ENCODE measurements at regions not wholly inside any gene's neighbourhood (a gene's known extent, or its start where the extent isn't known, plus 50 kb on each side); places are given as distances from the start of the nearest gene placed in this dataset.
"Not testable (repeated sequence)": the region's sequence is repeated elsewhere in the genome, so short reads cannot be mapped to it uniquely, and the experiment has no call there.

GRCh38 chr5:112034421-112034979 is 277.5 kb upstream of the NREP start:
- H3K4me3 ChIP-seq: no peak overlapping the region
- no peaks in the 10 kb centered on the region for H3K4me1 ChIP-seq
- H3K27ac ChIP-seq: no peak overlapping the region
- DNase-seq (ENCODE audit: low spot score in 2 of 2): no peak
- no peak for TF ChIP-seq POLR2AphosphoS5 (IDR thresholded peaks at IDR 0.05)
- TF ChIP-seq POLR2A (IDR thresholded peaks at IDR 0.05): no peak
- TF ChIP-seq CTCF (IDR thresholded peaks at IDR 0.05): no peak
- no peaks in the 10 kb centered on the region for H3K27me3 ChIP-seq
- H3K9me3 ChIP-seq: peaks cover 0 to 4% of the 10 kb centered on the region in 2 donors
- H3K36me3 ChIP-seq: no peaks in the 10 kb centered on the region
- intact Hi-C loops (cut with DNase I; ENCODE audit: low total_unique reads): no loop called here

GRCh38 chr5:112026879-112027278 is 269.9 kb upstream of the NREP start:
- H3K27me3 ChIP-seq; H3K4me1 ChIP-seq; H3K4me3 ChIP-seq; DNase-seq (ENCODE audit: low spot score in 2 of 2); H3K36me3 ChIP-seq; intact Hi-C loops (cut with DNase I; ENCODE audit: low total_unique reads); H3K27ac ChIP-seq; H3K9me3 ChIP-seq: not testable (repeated sequence)

GRCh38 chr5:112025757-112026156 is 268.8 kb upstream of the NREP start:
- no peak overlapping the region for H3K27ac ChIP-seq
- no peak for DNase-seq (ENCODE audit: low spot score in 2 of 2)
- no peaks in the 10 kb centered on the region for H3K27me3 ChIP-seq
- TF ChIP-seq CTCF (IDR thresholded peaks at IDR 0.05): no peak
- TF ChIP-seq POLR2AphosphoS5 (IDR thresholded peaks at IDR 0.05): no peak
- no peak for TF ChIP-seq POLR2A (IDR thresholded peaks at IDR 0.05)
- H3K36me3 ChIP-seq: no peaks in the 10 kb centered on the region
- no peak overlapping the region for H3K4me3 ChIP-seq
- H3K4me1 ChIP-seq: no peaks in the 10 kb centered on the region
- peaks cover 0 to 4% of the 10 kb centered on the region in 2 donors for H3K9me3 ChIP-seq
- intact Hi-C loops (cut with DNase I; ENCODE audit: low total_unique reads): no loop called here

GRCh38 chr5:112024769-112025168 is 267.8 kb upstream of the NREP start:
- Histone ChIP-seq H3K27me3 (no peaks in the 10 kb centered on the region), H3K4me1 (no peaks in the 10 kb centered on the region), H3K27ac (no peak overlapping the region), H3K4me3 (no peak overlapping the region), H3K9me3 (peaks cover 0 to under 1% of the 10 kb centered on the region in 2 donors), H3K36me3 (no peaks in the 10 kb centered on the region)
- intact Hi-C loops (cut with DNase I; ENCODE audit: low total_unique reads): no loop called here
- DNase-seq (ENCODE audit: low spot score in 2 of 2): no peak
- TF ChIP-seq POLR2A (IDR thresholded peaks at IDR 0.05) (no peak), POLR2AphosphoS5 (IDR thresholded peaks at IDR 0.05) (no peak), CTCF (IDR thresholded peaks at IDR 0.05) (no peak)

GRCh38 chr5:112024221-112024620 is 267.2 kb upstream of the NREP start:
- no peak for DNase-seq (ENCODE audit: low spot score in 2 of 2)
- TF ChIP-seq POLR2AphosphoS5 (IDR thresholded peaks at IDR 0.05): no peak
- no peak for TF ChIP-seq CTCF (IDR thresholded peaks at IDR 0.05)
- no peak for TF ChIP-seq POLR2A (IDR thresholded peaks at IDR 0.05)
- H3K4me1 ChIP-seq: no peaks in the 10 kb centered on the region
- H3K9me3 ChIP-seq: no peaks in the 10 kb centered on the region
- intact Hi-C loops (cut with DNase I; ENCODE audit: low total_unique reads): no loop called here
- H3K4me3 ChIP-seq: no peak overlapping the region
- H3K27ac ChIP-seq: no peak overlapping the region
- H3K27me3 ChIP-seq: no peaks in the 10 kb centered on the region
- H3K36me3 ChIP-seq: no peaks in the 10 kb centered on the region

- H3K36me3 ChIP-seq: no peaks in the 10 kb centered on the region
- no peaks in the 10 kb centered on the region for H3K9me3 ChIP-seq
- TF ChIP-seq CTCF (IDR thresholded peaks at IDR 0.05): no peak
- no peak for TF ChIP-seq POLR2AphosphoS5 (IDR thresholded peaks at IDR 0.05)
- no peak for TF ChIP-seq POLR2A (IDR thresholded peaks at IDR 0.05)
- intact Hi-C loops (cut with DNase I; ENCODE audit: low total_unique reads): no loop called here
- H3K4me3 ChIP-seq: no peak overlapping the region
- no peaks in the 10 kb centered on the region for H3K27me3 ChIP-seq
- DNase-seq (ENCODE audit: low spot score in 2 of 2): no peak
- no peak overlapping the region for H3K27ac ChIP-seq
- H3K4me1 ChIP-seq: no peaks in the 10 kb centered on the region
Measured at GRCh38 chr5:112023766-112024165, 266.8 kb upstream of the NREP start.
